NCI-H510A (cell line): ENCODE measurements at regions not wholly inside any gene's neighbourhood (a gene's known extent, or its start where the extent isn't known, plus 50 kb on each side); places are given as distances from the start of the nearest gene placed in this dataset.

ENCODE experiments used
- DNase-seq: peaks from one replicate; lab custom pipeline; 2025; lab: John Stamatoyannopoulos, UW

- DNase-seq: no peak
Measured at GRCh38 chr3:187954873-187955586, 198.9 kb upstream of the LPP start.

DNA sequence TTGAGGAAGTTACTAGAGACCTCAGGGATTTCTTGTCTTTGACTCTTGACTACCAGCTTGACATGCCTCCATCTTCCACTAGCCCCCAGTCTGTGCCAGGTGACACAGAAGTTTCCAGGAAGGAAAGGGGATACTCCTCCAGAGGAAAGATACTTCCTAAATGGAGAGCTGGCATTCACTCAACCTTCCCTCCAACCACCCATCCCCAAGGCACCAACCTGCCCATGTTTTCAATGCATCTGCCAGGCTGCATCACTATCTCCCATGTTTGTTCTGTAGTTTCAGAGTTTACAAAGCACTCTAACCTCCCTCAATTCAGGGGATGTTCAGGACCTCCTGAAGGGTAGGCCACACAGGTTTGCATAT is 198.4 kb upstream of the LPP start:
- DNase-seq: no peak

DNA sequence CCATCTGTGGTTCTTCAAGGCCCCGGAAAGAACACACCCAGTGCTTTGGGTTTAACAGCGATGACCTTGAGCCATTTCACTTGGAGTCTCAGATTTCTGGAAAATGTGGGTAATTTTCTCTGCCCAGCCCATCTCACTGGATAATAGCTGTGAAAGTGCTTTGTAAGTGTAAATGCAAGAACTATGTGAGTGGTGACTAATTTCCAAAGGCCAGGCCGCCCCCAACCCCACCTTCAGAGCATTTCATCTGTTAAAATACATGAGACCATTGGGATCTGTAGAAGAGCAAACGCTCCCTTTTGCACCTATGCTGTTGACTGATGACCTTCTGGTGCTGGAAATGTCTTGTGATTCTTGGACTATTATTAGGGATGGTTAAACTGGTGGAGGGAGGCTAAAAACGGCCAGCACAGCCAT is 196.8 kb upstream of the LPP start:
- DNase-seq: no peak

- DNase-seq: no peak
Measured at GRCh38 chr3:187957582-187957981, 196.4 kb upstream of the LPP start.

- no peak for DNase-seq
Measured at GRCh38 chr3:187958432-187959003, 195.4 kb upstream of the LPP start.

GRCh38 chr3:187960820-187961219 is 193.1 kb upstream of the LPP start:
- no peak for DNase-seq

- no peak for DNase-seq
Measured at GRCh38 chr3:187961366-187961765, 192.6 kb upstream of the LPP start.

- no peak for DNase-seq
Measured at GRCh38 chr3:187963003-187963676, 190.8 kb upstream of the LPP start.

- no peak for DNase-seq
Measured at GRCh38 chr3:187963677-187964385, 190.1 kb upstream of the LPP start.

DNA sequence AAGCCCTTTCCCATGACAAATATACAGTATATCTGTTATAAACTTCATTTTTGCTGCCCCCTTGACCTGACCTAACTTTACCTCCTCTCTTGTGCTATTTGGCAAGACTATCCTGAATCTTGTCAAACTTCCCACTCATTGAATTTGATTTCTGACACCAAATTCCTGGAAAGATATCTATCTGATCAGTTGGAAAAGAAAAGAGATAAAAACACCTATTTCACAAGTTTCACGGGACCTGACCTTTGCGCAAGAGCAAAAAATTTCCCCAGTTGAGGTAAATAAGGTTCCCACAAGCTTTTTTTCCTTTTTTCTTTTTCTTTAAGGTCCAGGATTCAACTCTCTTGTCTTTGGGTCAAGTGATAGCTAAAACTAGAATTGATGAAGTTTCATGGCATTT is 189.2 kb upstream of the LPP start:
- DNase-seq: no peak

DNA sequence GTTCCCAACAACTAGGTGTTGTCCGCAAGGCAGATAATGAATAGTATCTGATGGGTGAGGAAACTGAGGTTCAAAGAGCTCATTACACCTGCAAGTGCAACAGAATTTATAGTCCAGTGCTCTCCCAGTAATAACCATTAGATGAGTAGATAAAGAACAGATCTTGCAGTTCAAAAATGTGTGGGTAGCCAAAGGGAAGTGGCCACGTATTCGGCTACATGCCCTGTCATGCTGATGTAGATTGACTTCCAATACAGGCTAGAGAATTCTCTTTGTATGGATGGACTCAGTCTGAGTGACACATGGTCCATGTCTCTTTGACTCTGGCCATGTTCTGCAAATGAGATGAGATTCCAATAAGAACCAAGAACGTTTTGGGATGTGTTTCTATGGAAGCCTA is 187.9 kb upstream of the LPP start:
- DNase-seq: no peak

DNA sequence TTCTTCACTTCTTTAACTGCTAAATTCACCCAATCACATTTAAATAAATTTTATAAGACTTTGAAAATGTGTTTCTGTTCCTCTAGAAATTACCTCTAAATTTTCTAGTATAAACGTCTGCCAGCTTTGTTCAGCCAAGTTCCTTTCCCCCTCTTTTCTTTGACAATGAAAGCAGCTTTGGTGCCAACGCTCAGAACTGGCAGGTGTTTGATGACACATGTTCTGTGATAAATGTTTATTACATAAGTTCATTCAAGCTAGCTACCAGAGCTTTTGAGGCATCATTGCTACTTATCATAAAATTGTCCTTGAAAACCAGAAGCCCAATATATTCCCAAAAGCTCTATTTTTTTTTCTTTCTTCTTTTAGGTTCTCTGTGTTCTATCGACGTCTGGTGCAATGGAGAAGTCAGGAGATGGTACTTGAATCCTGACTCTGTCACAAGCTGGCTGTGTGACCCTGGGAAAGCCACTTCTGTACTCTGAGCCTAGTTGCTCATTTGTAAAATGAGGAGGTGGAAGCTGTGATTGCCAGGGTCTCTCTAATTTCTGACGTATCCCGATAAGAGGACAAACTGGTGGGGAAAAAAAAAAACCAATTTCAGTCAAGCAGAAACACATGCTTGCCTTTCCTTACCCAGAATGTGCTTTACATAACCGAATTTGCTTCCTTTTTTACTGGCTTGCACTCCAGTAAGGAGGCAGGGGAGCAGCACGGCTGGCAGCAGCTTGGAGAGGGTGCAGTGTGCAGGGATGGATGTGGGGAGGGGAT is 187.1 kb upstream of the LPP start:
- no peak for DNase-seq

- DNase-seq: no peak
Measured at GRCh38 chr3:187967993-187968392, 186.0 kb upstream of the LPP start.

GRCh38 chr3:187968883-187969580 is 184.9 kb upstream of the LPP start:
- DNase-seq: no peak

DNA sequence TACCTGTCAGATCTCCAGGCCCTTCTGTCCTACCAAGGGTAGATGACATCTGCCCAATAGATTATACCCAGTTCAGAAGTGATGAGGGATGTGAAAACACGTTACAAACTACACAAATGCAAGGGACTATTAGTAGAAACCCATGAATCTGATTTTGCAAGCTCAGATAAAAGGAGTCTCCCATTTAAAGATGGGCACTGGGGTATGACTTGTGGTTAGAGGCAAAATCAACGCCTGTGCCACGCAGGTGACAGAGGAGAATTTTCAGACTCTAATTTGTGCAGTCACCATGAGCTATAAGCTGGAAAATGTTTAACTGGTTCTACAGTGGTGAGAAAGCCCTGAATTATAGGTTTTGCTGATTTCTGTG is 184.4 kb upstream of the LPP start:
- DNase-seq: no peak

- no peak for DNase-seq
Measured at GRCh38 chr3:187970106-187970505, 183.9 kb upstream of the LPP start.

DNA sequence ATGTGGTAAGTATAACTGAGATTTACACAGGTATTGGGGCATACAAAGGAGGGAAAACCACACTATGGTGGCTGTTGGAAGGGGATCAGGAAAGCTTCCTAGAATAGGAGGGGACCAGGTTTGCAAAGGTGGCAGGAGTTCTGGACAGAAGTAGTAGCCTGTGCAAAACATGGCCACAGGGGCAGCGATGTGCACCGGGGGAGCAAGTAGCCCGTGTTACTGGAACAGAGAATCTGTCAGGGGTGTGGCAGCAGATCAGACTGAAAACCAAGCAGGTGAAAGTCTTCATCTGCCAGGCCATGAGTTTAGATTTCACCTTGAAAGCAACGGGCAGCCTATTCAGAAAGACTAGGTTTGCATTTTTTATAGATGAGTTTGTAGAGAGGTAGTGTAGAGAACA is 182.3 kb upstream of the LPP start:
- DNase-seq: no peak

DNA sequence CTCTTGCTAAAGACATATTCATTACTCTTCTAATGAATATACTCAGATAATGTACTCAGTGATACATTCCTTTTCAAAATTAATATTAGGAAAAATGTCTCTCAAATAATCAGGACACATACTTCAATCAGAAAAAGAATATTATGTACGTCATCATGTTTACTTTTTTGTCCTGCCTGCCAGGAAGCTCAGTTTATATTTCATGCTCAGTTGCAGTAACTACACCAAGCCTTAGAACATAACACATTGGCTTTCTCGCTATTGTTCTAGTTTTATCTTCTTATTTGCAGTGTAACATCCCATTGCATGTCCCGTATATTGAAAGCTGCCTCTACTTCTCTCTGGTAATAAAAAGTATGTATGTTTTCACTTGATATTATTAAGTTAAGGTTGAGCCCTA is 181.5 kb upstream of the LPP start:
- no peak for DNase-seq

- no peak for DNase-seq
Measured at GRCh38 chr3:187973977-187974870, 179.7 kb upstream of the LPP start.

DNA sequence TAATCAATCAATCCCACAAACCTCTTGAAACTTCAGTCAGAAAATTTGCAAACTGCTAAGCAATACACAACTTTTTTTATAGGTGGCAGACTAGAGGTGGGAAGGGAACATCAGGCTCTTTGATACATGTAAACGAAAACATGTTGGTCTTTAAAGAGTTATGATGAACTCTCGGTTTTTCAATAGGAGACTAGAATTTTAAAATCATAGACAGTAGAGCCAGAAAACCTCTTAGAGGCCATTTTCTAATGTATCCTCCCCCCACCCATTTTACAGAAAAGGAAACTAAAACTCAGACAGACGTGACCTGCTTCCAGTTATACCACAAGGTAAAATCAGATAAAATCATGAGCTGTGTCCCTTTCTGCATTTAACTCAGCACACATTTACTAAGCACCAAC is 179.1 kb upstream of the LPP start:
- no peak for DNase-seq
